ENCODE measurements at regions not wholly inside any gene's neighbourhood (a gene's known extent, or its start where the extent isn't known, plus 50 kb on each side); places are given as distances from the start of the nearest gene placed in this dataset.
"Not testable (repeated sequence)": the region's sequence is repeated elsewhere in the genome, so short reads cannot be mapped to it uniquely, and the experiment has no call there.

- DNase-seq: no peak
These were observed 129.5 kb downstream of the UTP18 start for GRCh38 chr17:51389875-51390274.

- no peak for DNase-seq
These were observed 131.8 kb downstream of the UTP18 start for GRCh38 chr17:51391982-51392654.

GRCh38 chr17:51395621-51396020 lies 135.3 kb downstream of the UTP18 start:
- no peak for DNase-seq

GRCh38 chr17:51397361-51398127 lies 137.2 kb downstream of the UTP18 start:
- no peak for DNase-seq

- DNase-seq: no peak
These were observed 137.8 kb downstream of the UTP18 start for GRCh38 chr17:51398128-51398525.

GRCh38 chr17:51398687-51399086 lies 138.3 kb downstream of the UTP18 start:
- no peak for DNase-seq

GRCh38 chr17:51401279-51401678 lies 140.9 kb downstream of the UTP18 start:
- no peak for DNase-seq

GRCh38 chr17:51402899-51403298 lies 142.6 kb downstream of the UTP18 start:
- no peak for DNase-seq

GRCh38 chr17:51407576-51407975 lies 147.2 kb downstream of the UTP18 start:
- DNase-seq: no peak

- DNase-seq: no peak
These were observed 159.1 kb downstream of the UTP18 start for GRCh38 chr17:51419476-51419875.

GRCh38 chr17:51421525-51421924 lies 161.2 kb downstream of the UTP18 start:
- DNase-seq: no peak

GRCh38 chr17:51422634-51423033 lies 162.3 kb downstream of the UTP18 start:
- no peak for DNase-seq

- DNase-seq: no peak
These were observed 163.2 kb downstream of the UTP18 start for GRCh38 chr17:51423421-51424160.

- DNase-seq: no peak
These were observed 165.4 kb downstream of the UTP18 start for GRCh38 chr17:51425773-51426172.

- peak; percentile 2 for DNase-seq
These were observed 167.0 kb downstream of the UTP18 start for GRCh38 chr17:51427323-51427811.

GRCh38 chr17:51427856-51428255 lies 167.5 kb downstream of the UTP18 start:
- no peak for DNase-seq

- DNase-seq: no peak
These were observed 168.5 kb downstream of the UTP18 start for GRCh38 chr17:51428668-51429495.

- not testable (repeated sequence) for DNase-seq
These were observed 169.6 kb downstream of the UTP18 start for GRCh38 chr17:51429938-51430337.

- no peak for DNase-seq
These were observed 170.2 kb downstream of the UTP18 start for GRCh38 chr17:51430591-51430990.

GRCh38 chr17:51434434-51435170 lies 174.3 kb downstream of the UTP18 start:
- DNase-seq: no peak

- DNase-seq: no peak
These were observed 174.8 kb downstream of the UTP18 start for GRCh38 chr17:51435171-51435552.

GRCh38 chr17:51435641-51436091 lies 175.3 kb downstream of the UTP18 start:
- DNase-seq: peak; percentile 28

Data from NCI-H1105 treated with DMSO at 0.1 percent for 48 hours (cell line).